Brain microvascular endothelial cell (primary cell): ENCODE measurements at regions not wholly inside any gene's neighbourhood (a gene's known extent, or its start where the extent isn't known, plus 50 kb on each side); places are given as distances from the start of the nearest gene placed in this dataset.

Experiments
- DNase-seq: peaks from one replicate; pipeline ENCODE4 v3.0.0-alpha.2; 2020
- H3K27ac ChIP-seq: fragments of 250-450 bp; sonication (Bioruptor Pico); 2 replicates; pipeline ENCODE4 v1.5.1; 2020; ENCODE audit warnings: mild to moderate bottlenecking, moderate library complexity
- H3K27me3 ChIP-seq: fragments of 250-450 bp; sonication (Bioruptor Pico); replicated peaks from 2 replicates; pipeline ENCODE4 v1.5.1; 2020; ENCODE audit warnings: mild to moderate bottlenecking
- H3K36me3 ChIP-seq: fragments of 250-450 bp; sonication (Bioruptor Pico); replicated peaks from 2 replicates; pipeline ENCODE4 v1.5.1; 2020; ENCODE audit warnings: mild to moderate bottlenecking
- H3K4me3 ChIP-seq: 2 replicates; pipeline ENCODE4 v1.5.1; 2011; ENCODE audit warnings: low read depth, mild to moderate bottlenecking, control low read depth, low read length, moderate library complexity
- CTCF ChIP-seq: IDR thresholded peaks from 2 replicates; pipeline ENCODE4 v1.5.1; 2011; ENCODE audit warnings: low read depth, mild to moderate bottlenecking, moderate library complexity, low read length, control low read depth, inconsistent platforms; ENCODE audit errors: missing control alignments
- in situ Hi-C: cut with HindIII; loops from 2 replicates; pipeline ENCODE4 v1.10.0; 2017; ENCODE audit warnings: low sequenced_read_pairs, low pct_ligation_motif_present

- in situ Hi-C loops = no loop called here
Measured at GRCh38 chr22:47384977-47385376, 622.5 kb downstream of the TBC1D22A start.

GRCh38 chr22:47382164-47382890 is 619.9 kb downstream of the TBC1D22A start:
- H3K27me3 ChIP-seq = no peaks in the 10 kb centered on the region
- in situ Hi-C loops = no loop called here
- no peak overlapping the region for H3K27ac ChIP-seq
- no peak overlapping the region for H3K4me3 ChIP-seq
- no peak for TF ChIP-seq CTCF
- no peak for DNase-seq
- H3K36me3 ChIP-seq = no peaks in the 10 kb centered on the region

More at GRCh38 chr22:47384977-47385376, 622.5 kb downstream of the TBC1D22A start:
- no peak for TF ChIP-seq CTCF
- Histone ChIP-seq H3K27me3 (no peaks in the 10 kb centered on the region), H3K27ac (no peak overlapping the region), H3K4me3 (no peak overlapping the region), H3K36me3 (no peaks in the 10 kb centered on the region)
- DNase-seq = no peak

GRCh38 chr22:47381240-47381639 is 618.8 kb downstream of the TBC1D22A start:
- no peak overlapping the region for H3K27ac ChIP-seq

GRCh38 chr22:47380692-47381091 is 618.2 kb downstream of the TBC1D22A start:
- TF ChIP-seq CTCF = no peak
- no peaks in the 10 kb centered on the region for H3K27me3 ChIP-seq
- in situ Hi-C loops = no loop called here
- H3K36me3 ChIP-seq = no peaks in the 10 kb centered on the region
- H3K27ac ChIP-seq = no peak overlapping the region
- H3K4me3 ChIP-seq = no peak overlapping the region
- DNase-seq = no peak

More at GRCh38 chr22:47381240-47381639, 618.8 kb downstream of the TBC1D22A start:
- Histone ChIP-seq H3K27me3 (no peaks in the 10 kb centered on the region), H3K36me3 (no peaks in the 10 kb centered on the region), H3K4me3 (no peak overlapping the region)
- TF ChIP-seq CTCF = no peak
- no peak for DNase-seq
- in situ Hi-C loops = no loop called here

GRCh38 chr22:47379037-47379436 is 616.6 kb downstream of the TBC1D22A start:
- in situ Hi-C loops = no loop called here
- H3K36me3 ChIP-seq = no peaks in the 10 kb centered on the region
- H3K4me3 ChIP-seq = no peak overlapping the region
- no peak overlapping the region for H3K27ac ChIP-seq
- no peaks in the 10 kb centered on the region for H3K27me3 ChIP-seq
- no peak for TF ChIP-seq CTCF
- DNase-seq = no peak

GRCh38 chr22:47377926-47378560 is 615.6 kb downstream of the TBC1D22A start:
- in situ Hi-C loops = no loop called here
- no peak overlapping the region for H3K27ac ChIP-seq
- H3K36me3 ChIP-seq = no peaks in the 10 kb centered on the region
- H3K27me3 ChIP-seq = no peaks in the 10 kb centered on the region
- H3K4me3 ChIP-seq = no peak overlapping the region
- no peak for DNase-seq
- TF ChIP-seq CTCF = no peak
